Pancreas (tissue), 10 donors: ENCODE measurements at regions not wholly inside any gene's neighbourhood (a gene's known extent, or its start where the extent isn't known, plus 50 kb on each side); places are given as distances from the start of the nearest gene placed in this dataset.
"Not testable (repeated sequence)": the region's sequence is repeated elsewhere in the genome, so short reads cannot be mapped to it uniquely, and the experiment has no call there.

Experiments
- ATAC-seq, 4 donors: fragments of 200-7000 bp; cut with Tn5 transposase; one replicate each; pipeline versions ENCODE4 v1.8.0 to v1.9.1; 2020; ENCODE audit warnings: mild to moderate bottlenecking in 4 of 4, moderate library complexity in 4 of 4
- DNase-seq, 6 donors: peaks; one replicate each; pipeline ENCODE4 v3.0.0-alpha.2; 2020
- FAIRE-seq: peaks from 2 replicates; lab custom pipeline; 2012; peaks lifted over from hg19 to GRCh38; lab: Jason Lieb, UNC
- H3K27ac ChIP-seq, 4 donors: fragments of 200-600 bp; sonication (generic); 1 replicate in 3 of 4; 2 replicates in 1 of 4; pipeline versions ENCODE4 v1.5.0 to v1.8.0; 2020
- H3K27me3 ChIP-seq, 4 donors: fragments of 200-600 bp; one replicate each; pipeline ENCODE4 v1.8.0; 2021
- H3K36me3 ChIP-seq, 3 donors: fragments of 200-600 bp; sonication (generic) in 1 of 3; one replicate each; pipeline versions ENCODE4 v1.5.0 to v1.8.0; 2020 to 2021
- H3K4me1 ChIP-seq, 3 donors: fragments of 200-600 bp; one replicate each; pipeline ENCODE4 v1.8.0; 2021
- H3K4me3 ChIP-seq, 4 donors: fragments of 200-600 bp; sonication (generic) in 2 of 4; one replicate each; pipeline versions ENCODE4 v1.5.0 to v1.8.0; 2020 to 2021
- H3K9me3 ChIP-seq, 4 donors: fragments of 200-600 bp; one replicate each; pipeline ENCODE4 v1.8.0; 2021
- WGBS, 2 donors: extraction: QIAGEN DNeasy Blood & Tissue Kit; methylation state at CpG; one replicate each; pipeline ENCODE4 v1.1.7; 2013; 5-methylcytosine and 5-hydroxymethylcytosine counted together
- intact Hi-C, 3 donors: fragments of 100-400 bp; cut with DNase I; formaldehyde crosslinking; loops; one replicate each; pipeline versions ENCODE4 v1.11.1 to v1.14.2; 2022
- TF ChIP-seq, protein P1 (sequence below), 4 donors: fragments of 200-600 bp; sonication (generic) in 3 of 4; IDR thresholded peaks; one replicate each; pipeline versions ENCODE4 v1.5.0 to v1.8.0; 2021; ENCODE audit warnings: antibody characterized with exemption in 4 of 4
- donor health status: healthy with polysubstance abuse.
- donor health status: DM: no; HTN: no; CAD: no; lungs with moderate emphysema.
- donor health status: DM: no; HTN: no; CAD: no.
- donor health status: control.
- donor health status: control.
- donor health status: Bipolar disorder and iron deficiency.
- donor health status: DM: yes; HTN: yes; CAD: no.
- donor health status: DM: no; HTN: no; CAD: no.
- donor health status: DM: no; HTN: no; CAD: no.
- donor health status: DM: yes; HTN: yes; CAD: no.

DNA sequence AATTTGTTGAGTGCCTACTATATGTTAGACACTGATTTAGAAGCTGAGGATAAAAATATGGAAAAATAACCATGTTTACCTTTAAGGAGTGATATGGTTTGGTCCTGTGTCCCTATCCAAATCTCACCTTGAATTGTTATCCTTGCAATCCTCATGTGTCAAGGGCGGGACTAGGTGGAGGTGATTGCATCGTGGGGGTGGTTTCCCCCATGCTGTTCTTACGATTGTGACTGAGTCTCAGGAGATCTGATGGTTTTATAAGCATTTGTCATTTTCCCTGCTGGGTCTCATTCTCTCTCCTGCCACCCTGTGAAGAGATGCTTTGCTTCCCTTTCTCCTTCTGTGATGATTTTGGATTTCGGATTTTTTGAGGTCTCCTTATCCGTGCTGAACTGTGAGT lies 876.4 kb downstream of the DTWD2 start:
- Histone ChIP-seq H3K9me3 (no peaks in the 10 kb centered on the region), H3K36me3 (no peaks in the 10 kb centered on the region), H3K4me3 (no peak overlapping the region), H3K27ac (no peak overlapping the region), H3K4me1 (no peaks in the 10 kb centered on the region), H3K27me3 (no peaks in the 10 kb centered on the region)
- FAIRE-seq: no peak
- DNase-seq: no peak
- TF ChIP-seq, protein P1, sequence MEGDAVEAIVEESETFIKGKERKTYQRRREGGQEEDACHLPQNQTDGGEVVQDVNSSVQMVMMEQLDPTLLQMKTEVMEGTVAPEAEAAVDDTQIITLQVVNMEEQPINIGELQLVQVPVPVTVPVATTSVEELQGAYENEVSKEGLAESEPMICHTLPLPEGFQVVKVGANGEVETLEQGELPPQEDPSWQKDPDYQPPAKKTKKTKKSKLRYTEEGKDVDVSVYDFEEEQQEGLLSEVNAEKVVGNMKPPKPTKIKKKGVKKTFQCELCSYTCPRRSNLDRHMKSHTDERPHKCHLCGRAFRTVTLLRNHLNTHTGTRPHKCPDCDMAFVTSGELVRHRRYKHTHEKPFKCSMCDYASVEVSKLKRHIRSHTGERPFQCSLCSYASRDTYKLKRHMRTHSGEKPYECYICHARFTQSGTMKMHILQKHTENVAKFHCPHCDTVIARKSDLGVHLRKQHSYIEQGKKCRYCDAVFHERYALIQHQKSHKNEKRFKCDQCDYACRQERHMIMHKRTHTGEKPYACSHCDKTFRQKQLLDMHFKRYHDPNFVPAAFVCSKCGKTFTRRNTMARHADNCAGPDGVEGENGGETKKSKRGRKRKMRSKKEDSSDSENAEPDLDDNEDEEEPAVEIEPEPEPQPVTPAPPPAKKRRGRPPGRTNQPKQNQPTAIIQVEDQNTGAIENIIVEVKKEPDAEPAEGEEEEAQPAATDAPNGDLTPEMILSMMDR (IDR thresholded peaks at IDR 0.05): no peak
- intact Hi-C loops: no loop called here
- 39 to 62% methylated on average over 5 of the region's 5 CpGs for WGBS, 2 donors
- ATAC-seq: no peak

DNA sequence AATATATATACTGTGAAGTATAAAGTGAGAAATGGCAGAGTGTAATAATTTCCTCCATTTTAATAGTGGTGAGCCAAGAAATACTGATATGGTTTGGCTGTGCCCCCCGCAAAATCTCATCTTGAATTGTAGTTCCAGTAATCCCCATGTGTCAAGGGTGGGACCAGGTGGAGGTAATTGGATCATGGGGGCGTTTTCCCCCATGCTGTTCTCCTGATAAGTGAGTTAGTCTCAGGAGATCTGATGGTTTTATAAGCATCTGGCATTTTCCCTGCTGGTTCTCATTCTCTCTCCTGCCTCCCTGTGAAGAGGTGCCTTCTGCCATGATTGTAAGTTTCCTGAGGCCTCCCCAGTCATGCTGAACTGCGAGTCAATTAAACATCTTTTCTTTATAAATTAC lies 881.1 kb downstream of the DTWD2 start:
- ATAC-seq, FAIRE-seq, intact Hi-C loops: not testable (repeated sequence)

DNA sequence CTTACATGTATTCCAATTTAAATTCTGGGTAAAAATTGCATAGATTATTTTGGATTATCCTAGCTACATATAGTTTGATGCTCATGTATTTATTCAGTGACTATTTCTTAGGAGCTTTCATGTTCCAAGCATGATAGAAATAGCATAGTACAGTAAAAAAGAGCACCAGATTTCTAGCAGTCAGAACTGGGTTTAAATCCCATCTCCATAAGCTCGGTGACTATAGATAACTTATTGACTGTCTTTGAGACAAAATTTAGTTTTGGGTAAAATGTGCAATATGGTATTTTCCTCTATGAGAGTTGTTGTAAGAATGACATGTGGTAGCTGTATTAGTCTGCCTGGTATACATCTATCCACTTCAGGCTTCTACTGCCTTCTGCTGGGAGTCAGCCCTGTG lies 889.6 kb downstream of the DTWD2 start:
- Histone ChIP-seq H3K27ac (no peak overlapping the region), H3K9me3 (no peaks in the 10 kb centered on the region), H3K4me3 (no peak overlapping the region), H3K4me1 (no peaks in the 10 kb centered on the region), H3K36me3 (no peaks in the 10 kb centered on the region), H3K27me3 (no peaks in the 10 kb centered on the region)
- 68 to 92% methylated on average over 1 of the region's 1 CpG for WGBS, 2 donors
- TF ChIP-seq, protein P1 (IDR thresholded peaks at IDR 0.05): no peak
- no peak for DNase-seq
- no peak for FAIRE-seq
- intact Hi-C loops: no loop called here
- ATAC-seq: no peak

More for the DNA sequence above, 881.1 kb downstream of the DTWD2 start:
- WGBS, 2 donors: 49 to 63% methylated on average over 3 of the region's 3 CpGs
- H3K4me1 ChIP-seq, H3K36me3 ChIP-seq, H3K9me3 ChIP-seq, DNase-seq, H3K27ac ChIP-seq, H3K4me3 ChIP-seq, H3K27me3 ChIP-seq: not testable (repeated sequence)

DNA sequence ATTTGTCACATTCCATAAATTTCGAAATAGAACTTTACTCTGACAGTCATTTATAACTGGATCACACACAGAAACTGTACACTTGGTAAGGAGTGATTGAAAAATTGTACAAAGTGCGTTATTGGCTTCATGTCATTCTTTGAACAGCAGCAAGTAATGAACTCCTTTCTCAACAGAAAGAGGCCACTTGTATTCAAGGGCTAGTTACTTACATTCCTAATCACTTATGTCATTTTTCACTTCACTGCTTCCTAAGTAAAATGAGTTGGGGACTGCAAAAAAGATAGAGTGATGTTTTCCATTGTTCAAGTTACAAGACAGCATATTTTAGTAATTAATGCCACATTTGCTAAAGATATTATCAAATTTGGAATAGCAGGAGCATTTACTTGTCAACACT lies 893.2 kb downstream of the DTWD2 start:
- Histone ChIP-seq H3K4me3 (no peak overlapping the region), H3K36me3 (no peaks in the 10 kb centered on the region), H3K27ac (no peak overlapping the region), H3K9me3 (no peaks in the 10 kb centered on the region), H3K4me1 (no peaks in the 10 kb centered on the region), H3K27me3 (no peaks in the 10 kb centered on the region)
- TF ChIP-seq, protein P1 (IDR thresholded peaks at IDR 0.05): no peak
- FAIRE-seq (no peak), DNase-seq (no peak), ATAC-seq (no peak)
- WGBS, 2 donors: 16% methylated on average over 2 of the region's 2 CpGs
- intact Hi-C loops: no loop called here

DNA sequence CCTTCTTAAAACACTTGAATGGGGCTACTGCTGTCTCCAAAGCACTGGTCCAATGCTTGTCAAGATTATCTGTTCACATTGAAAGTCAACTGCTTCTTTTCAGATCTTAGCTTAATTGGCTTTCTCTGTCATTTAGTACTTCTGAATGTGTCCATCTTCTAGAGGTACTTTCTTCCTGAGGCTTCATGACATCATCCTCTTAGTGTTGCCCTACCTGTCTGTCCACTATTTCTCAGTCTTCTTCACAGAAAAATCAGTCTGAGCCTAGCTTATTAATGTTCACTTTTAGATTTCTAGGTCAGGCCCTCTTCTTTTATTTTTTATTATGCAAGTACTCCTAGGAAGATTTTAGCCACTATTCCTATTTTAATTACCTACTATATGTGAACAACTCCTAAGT lies 899.9 kb downstream of the DTWD2 start:
- H3K4me1 ChIP-seq: no peaks in the 10 kb centered on the region
- ATAC-seq (no peak), FAIRE-seq (no peak), DNase-seq (no peak)
- intact Hi-C loops: no loop called here
- H3K36me3 ChIP-seq: no peaks in the 10 kb centered on the region
- H3K27me3 ChIP-seq: no peaks in the 10 kb centered on the region
- no peaks in the 10 kb centered on the region for H3K9me3 ChIP-seq
- H3K27ac ChIP-seq: no peak overlapping the region
- TF ChIP-seq, protein P1 (IDR thresholded peaks at IDR 0.05): no peak
- no peak overlapping the region for H3K4me3 ChIP-seq

DNA sequence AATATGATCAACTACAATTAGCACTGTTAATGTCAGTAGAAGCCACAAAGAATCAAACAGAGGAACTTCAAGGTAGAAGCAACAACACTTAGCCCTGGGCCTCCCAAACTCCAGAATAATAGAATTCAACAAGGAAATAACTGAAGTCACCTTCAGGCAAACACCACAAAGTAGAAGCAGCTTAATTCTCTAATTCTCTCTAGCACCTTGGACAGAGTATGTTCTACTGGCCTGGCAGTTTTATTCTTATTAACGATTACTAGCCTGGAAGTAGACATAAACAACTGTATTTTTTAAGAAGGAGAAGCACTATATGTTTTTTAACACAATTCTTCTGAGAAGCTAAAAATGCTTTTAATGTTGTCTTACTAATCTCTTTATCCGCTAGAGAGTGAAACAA lies 911.9 kb downstream of the DTWD2 start:
- Histone ChIP-seq H3K9me3 (no peaks in the 10 kb centered on the region), H3K36me3 (no peaks in the 10 kb centered on the region), H3K27me3 (no peaks in the 10 kb centered on the region), H3K4me1 (no peaks in the 10 kb centered on the region), H3K27ac (no peak overlapping the region), H3K4me3 (no peak overlapping the region)
- intact Hi-C loops: no loop called here
- FAIRE-seq (no peak), DNase-seq (no peak), ATAC-seq (no peak)
- 38 to 42% methylated on average over 2 of the region's 2 CpGs for WGBS, 2 donors
- TF ChIP-seq, protein P1 (IDR thresholded peaks at IDR 0.05): no peak
